ENCODE measurements at regions not wholly inside any gene's neighbourhood (a gene's known extent, or its start where the extent isn't known, plus 50 kb on each side); places are given as distances from the start of the nearest gene placed in this dataset.

DNA sequence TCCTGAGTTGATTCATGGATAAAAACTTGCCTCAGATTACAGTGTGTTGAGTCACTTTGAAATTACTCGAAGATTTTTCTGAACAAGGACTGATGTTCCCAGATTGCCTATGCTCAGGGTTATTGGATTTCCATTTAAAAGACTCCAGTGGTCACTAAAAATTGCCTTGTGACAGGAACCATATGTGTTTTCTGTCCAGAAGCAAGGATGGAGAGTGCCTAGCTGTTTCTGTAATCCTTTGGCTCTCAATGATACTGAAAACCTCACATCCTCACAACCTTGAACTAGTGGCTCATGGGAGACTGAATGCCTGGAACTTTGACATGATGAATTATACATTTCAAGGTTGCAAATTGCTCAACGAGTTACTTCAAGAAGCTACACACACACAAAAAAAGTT lies 1271.8 kb downstream of the BRINP3 start:
- TF ChIP-seq EZH2phosphoT487 (IDR thresholded peaks at IDR 0.05; ENCODE audit: insufficient read depth, low read depth) (no peak), EZH2 (IDR thresholded peaks at IDR 0.05; ENCODE audit: insufficient read depth, poor library complexity, severe bottlenecking) (no peak)
